ENCODE measurements at regions not wholly inside any gene's neighbourhood (a gene's known extent, or its start where the extent isn't known, plus 50 kb on each side); places are given as distances from the start of the nearest gene placed in this dataset.

DNA sequence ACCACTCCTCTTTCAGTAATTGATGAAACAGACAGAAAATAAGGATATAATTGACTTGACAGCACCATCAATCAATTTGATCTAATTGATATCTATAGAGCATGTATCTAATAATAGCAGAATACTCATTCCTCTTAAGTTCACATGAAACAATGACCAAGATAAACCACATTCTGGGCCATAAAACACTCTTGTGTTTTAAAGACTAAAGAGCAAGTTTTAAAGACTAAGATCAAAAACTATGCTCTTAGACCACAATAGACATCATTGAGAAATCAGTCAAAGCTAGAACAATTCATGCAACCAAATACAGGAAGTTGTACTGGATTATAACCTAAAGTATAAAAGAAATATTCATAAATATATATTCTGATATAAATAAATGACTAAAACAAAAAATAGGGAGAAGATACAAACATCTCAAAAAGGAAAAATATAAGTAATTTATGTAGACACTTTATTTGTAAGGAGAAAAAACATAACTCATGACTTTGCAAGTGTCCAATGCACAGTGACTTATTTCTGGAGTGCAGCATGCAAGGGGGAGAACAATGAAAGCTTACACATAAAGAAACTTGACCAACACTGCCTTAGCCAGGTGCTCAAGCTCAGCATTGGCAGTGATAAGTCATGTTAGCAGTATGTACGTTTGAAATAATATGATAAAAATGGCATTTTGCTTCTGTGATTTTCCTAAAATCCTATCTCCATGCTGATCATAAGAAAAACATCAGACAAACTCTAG is 312.7 kb upstream of the IGFBP3 start:
- TF ChIP-seq POLR2A (IDR thresholded peaks at IDR 0.05): no peak
- TF ChIP-seq, protein P1, sequence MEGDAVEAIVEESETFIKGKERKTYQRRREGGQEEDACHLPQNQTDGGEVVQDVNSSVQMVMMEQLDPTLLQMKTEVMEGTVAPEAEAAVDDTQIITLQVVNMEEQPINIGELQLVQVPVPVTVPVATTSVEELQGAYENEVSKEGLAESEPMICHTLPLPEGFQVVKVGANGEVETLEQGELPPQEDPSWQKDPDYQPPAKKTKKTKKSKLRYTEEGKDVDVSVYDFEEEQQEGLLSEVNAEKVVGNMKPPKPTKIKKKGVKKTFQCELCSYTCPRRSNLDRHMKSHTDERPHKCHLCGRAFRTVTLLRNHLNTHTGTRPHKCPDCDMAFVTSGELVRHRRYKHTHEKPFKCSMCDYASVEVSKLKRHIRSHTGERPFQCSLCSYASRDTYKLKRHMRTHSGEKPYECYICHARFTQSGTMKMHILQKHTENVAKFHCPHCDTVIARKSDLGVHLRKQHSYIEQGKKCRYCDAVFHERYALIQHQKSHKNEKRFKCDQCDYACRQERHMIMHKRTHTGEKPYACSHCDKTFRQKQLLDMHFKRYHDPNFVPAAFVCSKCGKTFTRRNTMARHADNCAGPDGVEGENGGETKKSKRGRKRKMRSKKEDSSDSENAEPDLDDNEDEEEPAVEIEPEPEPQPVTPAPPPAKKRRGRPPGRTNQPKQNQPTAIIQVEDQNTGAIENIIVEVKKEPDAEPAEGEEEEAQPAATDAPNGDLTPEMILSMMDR (IDR thresholded peaks at IDR 0.05): no peak
